Colonic mucosa (tissue), 4 donors: ENCODE measurements at regions not wholly inside any gene's neighbourhood (a gene's known extent, or its start where the extent isn't known, plus 50 kb on each side); places are given as distances from the start of the nearest gene placed in this dataset.

Experiments used
- DNase-seq: peaks from one replicate; pipeline ENCODE4 v3.0.0-alpha.2; 2020
- H3K27ac ChIP-seq: fragments of 200-600 bp; one replicate; pipeline ENCODE4 v1.8.0; 2021
- H3K27me3 ChIP-seq: fragments of 200-600 bp; one replicate; pipeline ENCODE4 v1.8.0; 2021
- H3K36me3 ChIP-seq: fragments of 200-600 bp; one replicate; pipeline ENCODE4 v1.8.0; 2021
- H3K4me1 ChIP-seq: fragments of 200-600 bp; one replicate; pipeline ENCODE4 v1.8.0; 2021; ENCODE audit warnings: mild to moderate bottlenecking
- H3K4me3 ChIP-seq: fragments of 200-600 bp; one replicate; pipeline ENCODE4 v1.8.0; 2021
- H3K9ac ChIP-seq, 2 donors: one replicate each; pipeline ENCODE4 v1.7.0; 2013; ENCODE audit warnings: control low read depth in 2 of 2, low read depth in 2 of 2, low read length in 2 of 2
- H3K9me3 ChIP-seq: fragments of 200-600 bp; one replicate; pipeline ENCODE4 v1.8.0; 2021
- intact Hi-C: fragments of 100-400 bp; cut with DNase I; formaldehyde crosslinking; loops from one replicate; pipeline ENCODE4 v1.14.1; 2022
- TF ChIP-seq, protein P1 (sequence below): fragments of 200-600 bp; IDR thresholded peaks from one replicate; pipeline ENCODE4 v1.8.0; 2022; ENCODE audit warnings: antibody characterized with exemption, mild to moderate bottlenecking
- donor health status: healthy.
- donor health status: DM: no; HTN: no; CAD: no.
- donor health status: DM: no; HTN: no; CAD: no.

DNA sequence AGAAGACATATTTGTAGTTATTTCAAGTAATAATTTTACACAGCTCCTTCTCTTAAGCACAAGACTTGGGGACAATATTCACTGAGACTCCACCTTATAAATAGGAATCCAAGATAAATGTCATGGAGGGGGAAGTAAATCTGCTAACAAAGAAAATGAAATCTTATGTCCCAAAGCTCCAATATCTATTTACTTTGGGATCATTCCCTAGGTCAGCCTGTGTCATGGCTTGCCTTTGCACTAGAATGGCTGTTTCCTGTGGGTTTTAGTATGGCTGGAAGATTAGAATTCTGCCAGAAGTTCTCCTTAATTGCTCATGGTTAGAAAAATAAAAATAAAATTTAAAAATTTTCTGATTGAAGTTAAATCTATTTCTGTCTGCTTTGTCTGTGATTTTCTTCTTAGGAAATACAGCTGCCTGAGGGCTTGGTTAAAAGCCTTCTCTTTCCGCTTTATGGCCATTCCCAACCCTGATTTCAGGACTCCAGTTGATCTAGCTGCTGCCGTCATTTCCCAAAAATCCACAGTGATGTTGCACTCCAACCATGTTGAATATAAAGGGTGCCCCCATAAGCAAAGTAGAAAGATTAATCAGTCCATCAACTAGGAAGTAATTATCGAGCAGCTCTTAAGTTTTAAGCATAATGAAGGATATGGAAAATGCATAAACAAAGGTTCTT lies 326.4 kb upstream of the LYPLAL1 start:
- no peak overlapping the region for H3K27ac ChIP-seq
- TF ChIP-seq, protein P1, sequence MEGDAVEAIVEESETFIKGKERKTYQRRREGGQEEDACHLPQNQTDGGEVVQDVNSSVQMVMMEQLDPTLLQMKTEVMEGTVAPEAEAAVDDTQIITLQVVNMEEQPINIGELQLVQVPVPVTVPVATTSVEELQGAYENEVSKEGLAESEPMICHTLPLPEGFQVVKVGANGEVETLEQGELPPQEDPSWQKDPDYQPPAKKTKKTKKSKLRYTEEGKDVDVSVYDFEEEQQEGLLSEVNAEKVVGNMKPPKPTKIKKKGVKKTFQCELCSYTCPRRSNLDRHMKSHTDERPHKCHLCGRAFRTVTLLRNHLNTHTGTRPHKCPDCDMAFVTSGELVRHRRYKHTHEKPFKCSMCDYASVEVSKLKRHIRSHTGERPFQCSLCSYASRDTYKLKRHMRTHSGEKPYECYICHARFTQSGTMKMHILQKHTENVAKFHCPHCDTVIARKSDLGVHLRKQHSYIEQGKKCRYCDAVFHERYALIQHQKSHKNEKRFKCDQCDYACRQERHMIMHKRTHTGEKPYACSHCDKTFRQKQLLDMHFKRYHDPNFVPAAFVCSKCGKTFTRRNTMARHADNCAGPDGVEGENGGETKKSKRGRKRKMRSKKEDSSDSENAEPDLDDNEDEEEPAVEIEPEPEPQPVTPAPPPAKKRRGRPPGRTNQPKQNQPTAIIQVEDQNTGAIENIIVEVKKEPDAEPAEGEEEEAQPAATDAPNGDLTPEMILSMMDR, result no peak
- no peaks in the 10 kb centered on the region for H3K9me3 ChIP-seq
- no peaks in the 10 kb centered on the region for H3K4me1 ChIP-seq
- H3K36me3 ChIP-seq, result no peaks in the 10 kb centered on the region
- no peak overlapping the region for H3K9ac ChIP-seq
- H3K27me3 ChIP-seq, result no peaks in the 10 kb centered on the region
- no peak overlapping the region for H3K4me3 ChIP-seq
- intact Hi-C loops, result no loop called here
- DNase-seq, result no peak

DNA sequence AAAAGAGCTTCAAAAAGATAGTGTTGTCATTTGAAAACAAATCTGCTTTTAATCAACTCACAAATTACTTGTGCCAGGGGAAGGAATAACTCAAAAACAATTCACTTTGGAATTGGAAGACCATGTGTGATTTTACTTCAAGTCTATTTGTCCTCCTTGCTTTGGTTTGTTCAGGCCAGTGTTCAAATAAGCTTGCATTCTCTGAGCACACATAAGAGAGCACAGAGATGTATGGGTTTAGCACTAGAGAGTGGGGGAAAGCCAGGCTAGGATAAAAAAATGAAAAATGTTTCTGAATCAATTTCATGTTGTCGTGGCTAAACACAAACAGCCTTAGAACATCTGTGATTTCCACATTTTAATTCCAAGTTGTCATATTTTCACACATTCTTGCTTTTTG lies 325.7 kb upstream of the LYPLAL1 start:
- Histone ChIP-seq H3K9me3 (no peaks in the 10 kb centered on the region), H3K27me3 (no peaks in the 10 kb centered on the region), H3K4me3 (no peak overlapping the region), H3K4me1 (no peaks in the 10 kb centered on the region), H3K9ac (no peak overlapping the region), H3K36me3 (no peaks in the 10 kb centered on the region), H3K27ac (no peak overlapping the region)
- no peak for DNase-seq
- TF ChIP-seq, protein P1, result no peak
- intact Hi-C loops, result no loop called here

DNA sequence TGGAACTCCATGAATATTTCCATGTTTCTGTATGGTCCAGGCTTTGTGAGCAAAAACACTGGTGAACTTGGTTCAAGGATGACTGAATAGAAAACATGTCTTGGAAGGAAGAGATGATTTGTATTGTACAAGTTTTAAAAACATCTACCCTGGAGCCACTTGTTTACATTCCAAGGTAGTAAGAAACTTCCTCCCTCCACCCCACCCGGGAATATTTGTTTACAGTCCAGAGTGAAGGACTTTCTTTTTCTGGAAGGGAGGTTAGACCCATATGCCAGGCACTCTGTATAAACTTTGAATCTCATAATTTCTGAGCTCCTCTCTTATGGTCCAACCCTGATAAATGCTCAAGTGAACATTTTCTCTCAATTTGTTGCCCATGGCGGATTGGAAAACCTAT lies 323.3 kb upstream of the LYPLAL1 start:
- Histone ChIP-seq H3K9me3 (no peaks in the 10 kb centered on the region), H3K4me1 (no peaks in the 10 kb centered on the region), H3K36me3 (no peaks in the 10 kb centered on the region), H3K27ac (no peak overlapping the region), H3K27me3 (no peaks in the 10 kb centered on the region), H3K4me3 (no peak overlapping the region), H3K9ac (no peak overlapping the region)
- TF ChIP-seq, protein P1, result no peak
- intact Hi-C loops, result no loop called here
- no peak for DNase-seq

DNA sequence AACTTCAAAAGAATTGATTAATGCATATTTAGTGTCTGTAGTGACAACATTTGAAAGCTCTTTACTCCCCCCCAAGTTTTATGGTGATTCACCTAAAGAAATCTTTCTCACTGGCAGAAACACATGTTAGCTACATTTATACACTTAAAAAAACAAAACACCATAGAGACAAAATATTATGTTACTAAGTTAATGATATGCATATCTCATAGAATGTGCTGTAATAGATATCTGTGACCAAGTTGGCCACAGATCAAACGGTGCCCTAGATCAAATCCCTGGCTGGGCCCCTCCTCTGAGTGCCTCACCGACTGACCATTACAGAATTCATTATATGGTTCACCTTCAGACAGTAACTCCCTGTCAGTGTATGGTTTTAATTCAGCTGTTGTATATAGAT lies 322.1 kb upstream of the LYPLAL1 start:
- Histone ChIP-seq H3K9me3 (no peaks in the 10 kb centered on the region), H3K36me3 (no peaks in the 10 kb centered on the region), H3K9ac (no peak overlapping the region), H3K4me1 (no peaks in the 10 kb centered on the region), H3K27me3 (no peaks in the 10 kb centered on the region), H3K4me3 (no peak overlapping the region), H3K27ac (no peak overlapping the region)
- intact Hi-C loops, result no loop called here
- no peak for DNase-seq
- TF ChIP-seq, protein P1, result no peak

DNA sequence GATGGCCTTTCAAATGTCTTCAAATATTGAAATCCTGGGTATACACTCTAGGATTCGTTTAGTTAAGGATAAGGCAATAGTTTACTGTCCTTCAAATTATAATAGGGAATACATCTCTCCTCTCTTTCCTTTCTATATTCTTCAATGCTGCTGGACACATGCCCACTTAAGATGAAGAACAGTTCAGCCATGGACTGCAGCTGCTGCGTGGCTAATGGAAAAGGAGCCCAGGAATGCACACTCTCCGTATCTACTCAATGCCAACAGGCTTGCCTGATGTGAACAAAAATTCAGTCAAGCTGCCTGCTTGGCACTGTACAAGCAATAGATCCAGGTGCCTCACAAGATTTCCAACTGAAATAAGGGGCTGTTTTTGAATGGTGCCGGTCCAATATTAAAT lies 321.2 kb upstream of the LYPLAL1 start:
- DNase-seq, result no peak
- no peak overlapping the region for H3K27ac ChIP-seq
- H3K9ac ChIP-seq, result no peak overlapping the region
- no peaks in the 10 kb centered on the region for H3K4me1 ChIP-seq
- no peak overlapping the region for H3K4me3 ChIP-seq
- H3K9me3 ChIP-seq, result no peaks in the 10 kb centered on the region
- intact Hi-C loops, result no loop called here
- no peaks in the 10 kb centered on the region for H3K36me3 ChIP-seq
- H3K27me3 ChIP-seq, result no peaks in the 10 kb centered on the region
- TF ChIP-seq, protein P1, result no peak
